Suprapubic skin (tissue), 4 donors: ENCODE measurements at regions not wholly inside any gene's neighbourhood (a gene's known extent, or its start where the extent isn't known, plus 50 kb on each side); places are given as distances from the start of the nearest gene placed in this dataset.
A peak's percentile ranks its signal among the peaks of the same experiment; 100 is the strongest.

Experiments
- DNase-seq, 2 donors: peaks; one replicate each; pipeline ENCODE4 v3.0.0-alpha.2; 2019; ENCODE audit warnings: low spot score in 2 of 2
- H3K27ac ChIP-seq: fragments of 200-600 bp; sonication (generic); one replicate; pipeline ENCODE4 v1.5.1; 2019
- H3K27me3 ChIP-seq: fragments of 200-600 bp; sonication (generic); one replicate; pipeline ENCODE4 v1.5.1; 2019
- H3K36me3 ChIP-seq: fragments of 200-600 bp; sonication (generic); one replicate; pipeline ENCODE4 v1.5.1; 2019
- H3K4me1 ChIP-seq: fragments of 200-600 bp; sonication (generic); one replicate; pipeline ENCODE4 v1.5.1; 2019
- H3K4me3 ChIP-seq: fragments of 200-600 bp; sonication (generic); one replicate; pipeline ENCODE4 v1.5.1; 2019; ENCODE audit warnings: mild to moderate bottlenecking
- H3K9me3 ChIP-seq: fragments of 200-600 bp; sonication (generic); one replicate; pipeline ENCODE4 v1.5.1; 2019
- CTCF ChIP-seq, 2 donors: fragments of 200-600 bp in 1 of 2; fragments of 450-650 bp in 1 of 2; sonication (generic) in 1 of 2; IDR thresholded peaks; one replicate each; pipeline ENCODE4 v1.5.1; 2016 to 2019; ENCODE audit warnings: antibody characterized with exemption in 2 of 2, mild to moderate bottlenecking in 1 of 2, moderate library complexity in 1 of 2
- EP300 ChIP-seq: sonication (generic); formaldehyde crosslinking; IDR thresholded peaks from one replicate; pipeline ENCODE4 v1.6.1; 2017; ENCODE audit warnings: antibody characterized with exemption
- POLR2A ChIP-seq, 2 donors: fragments of 450-650 bp; IDR thresholded peaks; one replicate each; pipeline ENCODE4 v1.6.1; 2017; ENCODE audit warnings: antibody characterized with exemption in 2 of 2, mild to moderate bottlenecking in 2 of 2, moderate library complexity in 2 of 2
- POLR2AphosphoS5 ChIP-seq, 3 donors: sonication (generic); formaldehyde crosslinking; IDR thresholded peaks; one replicate each; pipeline ENCODE4 v1.6.1; 2017; ENCODE audit warnings: antibody characterized with exemption in 3 of 3
- WGBS: methylation state at CpG from one replicate; pipeline ENCODE4 v1.1.5; 2018; 5-methylcytosine and 5-hydroxymethylcytosine counted together

GRCh38 chr3:152574461-152575079, 260.4 kb upstream of the P2RY1 start:
- H3K27ac ChIP-seq: no peak overlapping the region
- no peaks in the 10 kb centered on the region for H3K27me3 ChIP-seq
- no peak for DNase-seq
- WGBS: 66% methylated on average over 4 of the region's 4 CpGs
- no peaks in the 10 kb centered on the region for H3K9me3 ChIP-seq
- H3K4me3 ChIP-seq: no peak overlapping the region
- no peaks in the 10 kb centered on the region for H3K36me3 ChIP-seq
- no peaks in the 10 kb centered on the region for H3K4me1 ChIP-seq
- TF ChIP-seq POLR2AphosphoS5 (IDR thresholded peaks at IDR 0.05) (no peak), CTCF (IDR thresholded peaks at IDR 0.05) (peak in 1 of 2 donors; percentile 26), EP300 (no peak)

GRCh38 chr3:152578769-152579168, 256.2 kb upstream of the P2RY1 start:
- DNase-seq: no peak
- Histone ChIP-seq H3K9me3 (no peaks in the 10 kb centered on the region), H3K4me3 (no peak overlapping the region), H3K4me1 (no peaks in the 10 kb centered on the region), H3K36me3 (no peaks in the 10 kb centered on the region), H3K27me3 (no peaks in the 10 kb centered on the region), H3K27ac (no peak overlapping the region)
- no peak for TF ChIP-seq POLR2A (IDR thresholded peaks at IDR 0.05)
- no peak for TF ChIP-seq EP300
- no peak for TF ChIP-seq CTCF (IDR thresholded peaks at IDR 0.05)

- TF ChIP-seq EP300 (no peak), POLR2AphosphoS5 (IDR thresholded peaks at IDR 0.05) (no peak), POLR2A (IDR thresholded peaks at IDR 0.05) (no peak), CTCF (IDR thresholded peaks at IDR 0.05) (no peak)
- Histone ChIP-seq H3K36me3 (no peaks in the 10 kb centered on the region), H3K9me3 (no peaks in the 10 kb centered on the region), H3K27ac (no peak overlapping the region), H3K27me3 (no peaks in the 10 kb centered on the region), H3K4me1 (peaks cover 4% of the 10 kb centered on the region), H3K4me3 (no peak overlapping the region)
- DNase-seq: no peak
- 70% methylated on average over 3 of the region's 3 CpGs for WGBS
Measured at GRCh38 chr3:152581951-152582350, 253.0 kb upstream of the P2RY1 start.

GRCh38 chr3:152583963-152584362, 251.0 kb upstream of the P2RY1 start:
- H3K27me3 ChIP-seq: no peaks in the 10 kb centered on the region
- H3K9me3 ChIP-seq: no peaks in the 10 kb centered on the region
- WGBS: 8% methylated on average over 1 of the region's 1 CpG
- H3K4me3 ChIP-seq: no peak overlapping the region
- H3K27ac ChIP-seq: no peak overlapping the region
- H3K36me3 ChIP-seq: no peaks in the 10 kb centered on the region
- TF ChIP-seq POLR2A (IDR thresholded peaks at IDR 0.05): no peak
- no peak for TF ChIP-seq POLR2AphosphoS5 (IDR thresholded peaks at IDR 0.05)
- no peak for TF ChIP-seq EP300
- TF ChIP-seq CTCF (IDR thresholded peaks at IDR 0.05): no peak
- peaks cover 4% of the 10 kb centered on the region for H3K4me1 ChIP-seq
- DNase-seq: no peak

GRCh38 chr3:152586974-152587373, 248.0 kb upstream of the P2RY1 start:
- no peak overlapping the region for H3K27ac ChIP-seq
- DNase-seq: no peak
- 92% methylated on average over 4 of the region's 4 CpGs for WGBS
- peaks cover 4% of the 10 kb centered on the region for H3K4me1 ChIP-seq
- H3K9me3 ChIP-seq: no peaks in the 10 kb centered on the region
- H3K36me3 ChIP-seq: no peaks in the 10 kb centered on the region
- H3K27me3 ChIP-seq: no peaks in the 10 kb centered on the region
- TF ChIP-seq CTCF (IDR thresholded peaks at IDR 0.05) (no peak), POLR2A (IDR thresholded peaks at IDR 0.05) (no peak), EP300 (no peak), POLR2AphosphoS5 (IDR thresholded peaks at IDR 0.05) (no peak)
- no peak overlapping the region for H3K4me3 ChIP-seq
